HG03097 (cell line): ENCODE measurements at regions not wholly inside any gene's neighbourhood (a gene's known extent, or its start where the extent isn't known, plus 50 kb on each side); places are given as distances from the start of the nearest gene placed in this dataset.

Source experiments
- ATAC-seq: cut with Tn5 transposase; IDR thresholded peaks from one replicate; pipeline ENCODE4 v1.9.1; 2021; ENCODE audit not compliant: unreplicated experiment, low FRiP score

GRCh38 chr10:124231168-124232155 lies 138.1 kb upstream of the CHST15 start:
- no peak for ATAC-seq

GRCh38 chr10:124230635-124231167 lies 137.3 kb upstream of the CHST15 start:
- no peak for ATAC-seq

- ATAC-seq: no peak
These were observed 136.7 kb upstream of the CHST15 start for GRCh38 chr10:124229989-124230634.

GRCh38 chr10:124229201-124229988 lies 136.0 kb upstream of the CHST15 start:
- ATAC-seq: no peak

- ATAC-seq: no peak
These were observed 135.1 kb upstream of the CHST15 start for GRCh38 chr10:124228471-124228870.

GRCh38 chr10:124227988-124228387 lies 134.6 kb upstream of the CHST15 start:
- no peak for ATAC-seq

- no peak for ATAC-seq
These were observed 133.9 kb upstream of the CHST15 start for GRCh38 chr10:124227055-124227975.

GRCh38 chr10:124226271-124227054 lies 133.1 kb upstream of the CHST15 start:
- ATAC-seq: no peak

- no peak for ATAC-seq
These were observed 132.3 kb upstream of the CHST15 start for GRCh38 chr10:124225467-124226270.

GRCh38 chr10:124225029-124225466 lies 131.7 kb upstream of the CHST15 start:
- ATAC-seq: no peak

GRCh38 chr10:124224331-124225028 lies 131.1 kb upstream of the CHST15 start:
- ATAC-seq: no peak

- ATAC-seq: no peak
These were observed 130.3 kb upstream of the CHST15 start for GRCh38 chr10:124223711-124224085.

- ATAC-seq: no peak
These were observed 129.8 kb upstream of the CHST15 start for GRCh38 chr10:124222988-124223710.

GRCh38 chr10:124222318-124222987 lies 129.1 kb upstream of the CHST15 start:
- no peak for ATAC-seq

GRCh38 chr10:124221356-124222317 lies 128.2 kb upstream of the CHST15 start:
- peak; percentile 48 for ATAC-seq
